Fibroblast of skin of scalp (primary cell): ENCODE measurements at regions not wholly inside any gene's neighbourhood (a gene's known extent, or its start where the extent isn't known, plus 50 kb on each side); places are given as distances from the start of the nearest gene placed in this dataset.

Experiments used
- DNase-seq: peaks from one replicate; pipeline ENCODE4 v3.0.0-alpha.2; 2013

DNA sequence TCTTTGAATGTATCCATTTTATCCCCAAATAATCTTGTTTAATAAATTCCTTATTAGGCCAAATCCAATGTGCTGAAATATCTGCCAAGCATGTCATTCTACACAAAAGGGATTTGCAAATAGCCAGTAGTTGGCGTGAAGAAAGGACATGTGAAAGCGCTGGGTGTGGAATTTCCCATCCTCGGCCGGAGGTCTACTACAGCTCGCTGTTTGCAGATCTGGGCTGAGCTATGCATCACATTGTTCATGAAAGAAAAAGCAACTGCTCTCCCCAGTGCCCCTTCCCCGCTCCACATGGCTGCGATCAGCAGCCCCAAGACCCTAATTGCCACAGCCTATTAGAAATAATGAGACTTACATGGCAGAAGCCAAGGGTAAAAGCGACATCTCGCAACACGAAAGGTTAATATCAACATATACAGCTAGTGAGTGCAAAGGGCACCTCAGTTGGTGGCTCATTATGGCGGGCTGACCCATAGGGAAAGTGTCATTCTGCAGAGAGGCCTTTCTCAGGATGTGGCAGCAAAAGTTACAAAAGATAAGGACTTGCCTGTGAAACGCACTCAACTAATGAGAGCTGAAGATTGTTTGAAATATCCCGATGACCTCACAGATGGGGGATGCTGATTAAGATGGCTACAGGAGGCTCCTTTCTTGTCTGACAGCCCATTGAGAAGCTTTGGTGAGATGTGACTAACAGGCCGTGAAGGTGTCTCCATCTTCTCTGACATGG, 126.9 kb upstream of the CYP1B1 start:
- no peak for DNase-seq

DNA sequence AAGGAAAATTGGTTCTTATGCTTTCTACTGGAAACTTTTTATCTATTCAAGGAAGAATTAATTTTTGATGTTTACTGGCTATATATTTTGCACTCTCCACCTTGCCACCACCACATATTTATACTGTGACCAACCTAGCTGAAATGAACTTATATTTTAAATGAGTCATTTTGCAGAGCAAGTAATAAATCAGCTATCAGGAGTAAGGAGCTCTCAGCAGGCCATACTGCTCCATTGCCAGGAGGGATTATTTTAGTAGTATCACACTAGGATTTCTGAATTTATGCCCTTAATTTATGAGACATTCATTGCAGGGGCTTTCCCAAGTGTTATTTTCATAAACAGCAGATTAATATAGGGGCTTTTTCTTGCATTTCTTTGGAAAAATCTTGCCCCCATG, 125.8 kb upstream of the CYP1B1 start:
- no peak for DNase-seq

DNA sequence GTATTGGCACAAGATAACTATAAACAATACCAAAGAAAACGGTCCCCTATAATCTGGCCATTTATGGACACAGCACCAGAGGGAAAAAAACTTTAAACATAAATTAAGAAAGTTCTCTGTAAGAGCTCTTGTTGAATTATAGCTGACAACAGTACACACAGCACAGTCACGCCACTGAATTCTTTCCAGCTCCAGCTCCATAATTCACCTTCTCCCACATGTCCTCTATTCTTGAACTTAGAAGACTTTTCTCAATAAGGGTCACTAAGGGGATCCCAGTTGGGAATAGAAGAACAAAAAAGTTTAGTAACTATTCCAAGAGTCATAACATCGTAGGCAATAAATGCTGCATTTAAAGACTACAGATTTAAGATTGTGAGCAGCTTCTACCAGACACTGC, 124.6 kb upstream of the CYP1B1 start:
- DNase-seq, result no peak

DNA sequence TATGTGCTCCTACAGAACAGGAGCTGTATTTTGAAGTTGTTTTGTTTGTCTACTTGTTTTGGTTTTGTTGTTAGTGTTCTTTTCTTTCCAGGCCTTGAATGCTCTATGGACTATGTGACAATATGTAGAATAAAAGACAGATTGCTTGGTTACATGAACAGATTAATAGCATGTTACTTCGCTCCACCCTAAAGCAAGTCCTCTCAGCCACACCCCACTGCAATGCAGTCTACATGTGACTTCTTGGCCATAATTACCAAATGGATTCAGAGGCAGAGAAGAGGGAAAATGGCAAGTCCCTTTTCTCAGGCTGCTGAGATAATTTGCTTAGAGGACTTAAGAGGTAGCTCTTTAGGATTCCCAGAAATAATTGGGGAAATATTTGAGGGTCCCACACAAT, 123.2 kb upstream of the CYP1B1 start:
- DNase-seq, result no peak

DNA sequence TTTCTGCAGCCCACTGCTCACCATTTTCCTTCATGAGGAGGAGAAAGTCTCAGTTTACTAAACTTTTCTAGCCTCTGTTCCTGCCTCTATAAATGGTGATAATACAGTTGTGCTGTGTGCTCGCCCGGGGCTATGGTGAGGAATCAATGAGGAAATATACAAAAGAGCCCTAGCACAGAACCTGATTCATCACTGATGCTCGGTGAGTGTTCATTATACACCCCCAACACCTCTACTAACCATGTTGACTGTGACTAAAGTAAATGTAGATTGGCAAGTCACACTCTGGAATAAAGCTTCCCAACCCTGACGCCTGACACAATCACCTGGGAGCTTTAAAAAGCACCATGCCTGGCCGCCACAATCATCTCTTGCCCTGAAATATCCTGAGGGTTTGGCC, 118.8 kb upstream of the CYP1B1 start:
- DNase-seq, result no peak

DNA sequence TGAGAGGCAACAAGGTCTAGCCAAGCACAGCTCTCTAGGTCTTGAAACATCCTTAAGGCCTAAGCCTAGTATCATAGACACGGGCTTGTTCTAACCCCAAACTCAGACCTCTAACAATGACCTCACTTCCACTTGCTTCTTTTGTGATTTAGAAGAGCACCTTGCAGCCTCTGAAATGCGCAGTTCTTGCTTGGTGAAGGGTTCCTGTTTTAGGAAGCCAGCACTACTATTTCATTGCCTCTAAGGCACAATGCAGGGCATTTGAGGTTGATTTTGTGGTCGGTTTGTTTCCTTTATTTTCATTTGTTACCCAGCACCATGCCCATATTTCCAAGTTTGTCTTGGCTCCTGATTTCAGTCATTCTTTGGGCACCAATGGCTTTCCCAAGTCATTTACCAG, 117.0 kb upstream of the CYP1B1 start:
- DNase-seq, result no peak

DNA sequence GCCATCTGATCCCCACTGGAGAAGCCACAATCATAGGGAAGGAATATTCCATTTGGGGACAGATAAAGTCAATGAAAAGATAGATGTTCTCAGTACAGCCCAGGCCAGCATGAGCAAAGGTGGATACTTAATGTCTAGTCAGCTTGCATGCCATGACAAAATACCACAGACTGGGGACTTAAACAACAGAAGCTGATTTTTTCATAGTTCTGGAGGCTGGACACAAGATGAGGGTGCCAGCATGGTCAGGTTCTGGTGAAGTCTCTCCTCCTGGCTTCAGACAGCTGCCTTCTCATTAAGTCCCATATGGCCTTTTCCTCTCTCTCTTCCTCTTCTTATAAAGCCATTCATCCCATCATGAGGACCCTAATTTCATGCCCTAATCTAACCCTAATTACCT, 116.1 kb upstream of the CYP1B1 start:
- DNase-seq, result no peak

DNA sequence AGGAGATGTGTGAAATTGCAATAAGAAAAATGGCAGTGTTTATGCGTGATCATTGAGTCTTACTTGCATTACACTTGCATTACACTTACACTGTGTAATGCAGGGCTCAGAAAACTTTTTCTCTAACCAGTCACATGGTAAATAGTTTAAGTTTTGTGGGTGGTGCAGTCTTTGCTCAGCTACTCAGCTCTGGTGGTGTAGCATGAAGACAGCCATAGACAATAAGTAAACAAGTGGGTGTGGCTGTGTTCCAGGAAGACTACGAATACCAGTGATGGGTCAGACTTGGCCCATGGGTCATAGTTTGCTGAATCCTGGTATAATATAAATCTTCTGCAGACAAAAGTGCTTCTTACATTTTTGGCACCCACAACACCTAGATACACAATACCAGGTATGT, 115.6 kb upstream of the CYP1B1 start:
- peak; percentile 66 for DNase-seq

DNA sequence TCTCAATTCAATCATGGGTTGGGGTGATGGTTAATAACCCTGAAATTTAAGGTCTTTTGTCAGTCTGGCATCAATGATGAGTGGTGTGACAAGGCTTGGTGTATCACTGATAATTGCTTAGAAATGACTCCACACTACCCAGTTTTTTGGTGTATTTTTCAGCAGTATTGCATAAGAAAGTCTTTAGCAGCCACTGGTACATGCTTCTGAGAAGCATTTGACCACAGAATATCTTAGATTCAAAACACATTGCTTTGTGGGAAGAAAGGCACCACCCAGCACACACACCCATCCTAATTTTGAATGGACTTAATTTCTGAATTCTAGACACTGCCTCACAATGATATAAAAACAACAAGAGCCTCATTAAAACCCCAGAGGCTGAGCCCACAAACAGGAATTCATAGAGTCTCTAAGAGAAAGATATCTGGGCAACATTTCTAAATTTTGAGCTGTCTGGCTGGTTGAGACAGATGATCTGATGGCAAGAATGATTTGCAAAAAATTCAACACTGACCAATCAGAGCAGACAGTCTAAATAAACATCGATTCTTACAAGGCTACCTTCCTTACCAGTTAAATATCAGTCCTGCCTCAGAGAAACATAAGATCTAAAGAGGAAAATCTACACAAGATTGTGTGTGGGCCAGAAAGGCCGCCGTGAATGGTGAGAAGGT, 114.7 kb upstream of the CYP1B1 start:
- DNase-seq, result peak; percentile 96

DNA sequence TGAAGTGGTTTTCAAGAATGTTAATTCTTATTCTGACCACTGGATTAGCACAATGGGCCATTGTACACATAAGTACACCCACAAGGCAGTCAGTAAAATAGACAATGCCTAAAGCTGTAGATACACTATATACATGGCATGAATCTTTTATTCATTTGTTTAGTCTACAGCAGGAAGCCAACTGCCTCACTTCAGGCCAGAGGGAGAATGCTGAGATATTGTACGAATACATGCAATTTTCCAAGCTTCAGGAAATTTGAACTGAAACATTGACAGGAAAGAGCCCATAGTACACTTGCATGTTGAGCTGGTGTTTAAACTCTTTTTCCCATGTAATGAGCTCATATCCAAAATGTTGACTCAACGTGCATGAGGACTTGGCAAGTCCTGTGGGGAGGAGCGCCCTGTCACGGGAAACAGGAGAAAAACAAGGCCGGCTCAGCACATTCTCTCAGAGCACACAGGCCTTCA, 111.6 kb upstream of the CYP1B1 start:
- DNase-seq, result peak; percentile 87

DNA sequence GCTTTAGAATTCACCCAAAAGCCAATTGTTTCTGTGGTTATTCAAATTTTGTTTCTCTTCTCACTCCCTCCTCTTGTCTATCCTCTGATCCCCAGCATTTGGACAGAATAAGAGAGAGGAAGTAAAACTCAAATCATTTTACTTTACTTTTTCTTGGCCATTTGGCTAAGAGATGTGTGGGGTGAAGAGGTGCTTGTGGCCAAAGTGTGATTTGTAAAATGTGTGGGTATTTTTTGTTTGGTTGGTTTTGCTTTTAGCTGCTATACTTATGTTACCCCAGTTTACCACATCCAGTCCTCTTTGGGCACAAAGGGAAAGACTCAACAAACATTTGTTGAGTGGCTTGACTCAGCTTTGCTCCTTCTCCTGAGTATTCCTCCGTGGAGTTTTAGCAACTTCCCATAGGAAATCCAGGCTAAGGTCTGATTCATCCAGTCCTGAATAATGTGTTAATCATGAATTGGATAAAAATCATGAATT, 109.1 kb upstream of the CYP1B1 start:
- DNase-seq, result peak; percentile 63

DNA sequence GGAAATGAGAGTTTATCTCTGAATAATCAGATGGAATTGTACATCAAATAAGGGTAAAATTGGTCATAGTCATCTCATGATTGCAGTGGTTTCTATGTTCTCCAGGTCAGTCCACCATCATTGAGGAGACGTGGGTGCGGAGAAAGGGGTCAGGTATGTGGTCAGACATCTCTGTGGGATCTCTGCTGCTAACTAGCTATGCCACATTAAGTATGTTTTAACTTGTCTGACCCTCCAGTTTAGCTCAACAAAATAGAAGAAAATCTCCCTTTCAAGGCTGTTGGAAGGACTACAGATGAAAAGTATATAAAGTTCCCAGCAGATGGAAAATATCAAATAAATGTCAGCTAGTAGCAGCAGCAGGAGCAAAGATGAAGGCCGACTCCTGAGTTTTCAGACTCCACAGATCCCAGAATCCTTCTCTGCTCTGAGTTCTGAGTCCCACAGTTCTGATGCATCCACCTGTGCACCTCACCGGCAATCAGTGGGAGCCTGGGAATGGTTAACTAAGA, 106.6 kb upstream of the CYP1B1 start:
- DNase-seq, result no peak

DNA sequence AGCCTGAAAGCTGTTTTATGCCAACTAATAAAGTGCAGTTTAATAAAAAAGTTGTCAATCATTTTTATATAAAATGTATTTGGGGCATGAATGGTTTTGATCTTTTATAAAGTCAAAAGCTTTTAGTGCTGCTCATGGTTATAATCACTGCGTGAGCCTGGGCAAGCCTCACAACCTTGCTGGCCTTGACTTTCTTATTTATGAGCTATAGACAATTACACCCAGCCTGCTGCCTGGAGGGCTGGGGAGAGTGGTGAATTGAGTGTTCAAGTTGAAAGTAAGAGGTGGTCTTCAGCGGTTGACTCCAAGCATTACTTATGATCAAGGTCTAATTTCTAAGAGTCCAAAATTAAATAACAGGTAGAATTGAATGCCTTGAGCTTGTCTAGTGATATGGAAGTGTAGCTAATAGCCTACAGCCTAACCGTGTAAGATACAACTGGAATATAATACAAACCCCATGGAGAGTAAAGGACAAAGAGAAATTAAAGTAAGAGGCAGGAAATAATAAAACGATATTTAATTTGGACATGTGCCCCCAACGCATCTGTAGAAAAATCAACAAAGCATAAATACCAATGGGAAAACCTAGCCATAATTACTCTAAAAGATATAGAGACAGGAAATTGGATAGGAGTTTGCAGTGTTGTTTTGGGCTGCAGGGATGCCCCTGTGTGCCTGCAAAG, 106.0 kb upstream of the CYP1B1 start:
- DNase-seq, result no peak

DNA sequence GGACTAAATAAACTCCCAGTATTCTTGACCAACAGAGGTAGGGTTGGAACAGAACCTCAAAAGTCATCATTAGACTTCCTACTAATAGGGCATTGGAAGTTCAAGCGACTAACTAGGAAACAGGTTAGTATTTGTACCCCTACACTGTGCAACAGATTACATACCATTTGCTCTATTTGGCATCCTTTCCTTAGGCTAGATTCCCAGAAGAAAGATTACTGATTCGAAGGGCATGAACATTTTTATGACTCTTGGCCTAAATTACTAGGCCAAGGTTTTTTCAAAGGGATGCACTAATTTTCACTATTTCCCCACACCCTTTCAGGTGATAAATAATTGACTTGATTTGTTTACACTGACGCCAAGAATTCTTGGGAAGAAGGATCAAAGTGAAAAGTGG, 104.8 kb upstream of the CYP1B1 start:
- no peak for DNase-seq

DNA sequence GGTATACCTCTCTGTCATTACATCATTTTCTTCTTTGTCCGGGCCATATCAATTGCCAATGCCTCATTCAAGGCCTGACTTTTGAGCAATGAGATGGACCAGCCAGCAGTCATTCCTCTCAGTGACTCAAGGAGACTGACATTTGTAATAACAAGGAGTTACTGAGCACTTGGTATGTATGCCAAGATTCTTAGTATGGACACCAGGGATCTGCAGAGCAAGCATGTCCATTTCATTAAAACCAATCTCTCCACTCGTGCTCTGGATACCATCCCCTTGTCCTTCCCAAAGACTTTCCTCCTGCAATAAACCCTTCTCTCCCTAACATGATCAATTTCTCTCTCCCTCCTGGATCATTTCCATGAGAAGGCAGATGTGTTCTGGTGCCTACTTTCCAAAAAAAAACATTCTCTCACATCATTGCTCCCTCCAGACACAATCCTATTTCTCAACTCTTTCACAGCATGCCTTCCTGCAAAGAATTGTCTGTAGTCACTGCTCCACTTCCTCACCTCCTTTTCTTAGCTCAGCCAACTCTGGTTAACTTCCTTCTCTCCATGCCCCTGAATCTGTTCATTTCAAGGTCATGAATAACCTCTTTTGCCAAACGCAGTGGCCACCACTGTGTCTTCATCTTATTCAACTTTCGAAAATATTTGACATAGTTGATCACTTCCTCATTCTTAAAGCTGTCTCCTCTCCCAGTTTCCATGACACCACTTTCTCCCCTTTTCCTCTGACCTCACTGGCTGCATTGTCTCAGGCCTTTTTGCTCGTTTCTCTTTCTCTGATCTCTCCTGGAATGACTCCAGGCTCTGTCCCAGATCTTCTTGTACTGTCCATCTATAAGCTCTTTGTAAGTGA, 102.8 kb upstream of the CYP1B1 start:
- DNase-seq, result peak; percentile 98

DNA sequence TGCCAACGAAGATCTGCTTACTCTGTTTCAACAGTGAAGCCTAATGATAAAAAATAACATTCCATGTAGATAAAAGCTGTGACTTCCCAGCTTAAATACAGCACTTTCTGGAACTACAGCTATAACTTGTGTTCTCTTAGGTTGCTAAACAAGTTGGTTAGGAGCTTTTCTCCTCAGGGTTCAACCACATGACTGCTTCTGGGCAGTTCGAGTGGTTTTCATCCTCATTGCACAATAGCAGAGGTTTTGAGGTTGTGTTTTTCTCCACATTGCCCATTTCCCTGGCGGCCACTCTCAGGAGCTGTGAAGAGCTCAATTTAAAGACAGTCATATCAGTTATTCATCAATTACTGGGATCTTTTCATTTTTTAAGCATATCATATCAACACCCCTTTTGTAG, 102.2 kb upstream of the CYP1B1 start:
- peak; percentile 36 for DNase-seq

DNA sequence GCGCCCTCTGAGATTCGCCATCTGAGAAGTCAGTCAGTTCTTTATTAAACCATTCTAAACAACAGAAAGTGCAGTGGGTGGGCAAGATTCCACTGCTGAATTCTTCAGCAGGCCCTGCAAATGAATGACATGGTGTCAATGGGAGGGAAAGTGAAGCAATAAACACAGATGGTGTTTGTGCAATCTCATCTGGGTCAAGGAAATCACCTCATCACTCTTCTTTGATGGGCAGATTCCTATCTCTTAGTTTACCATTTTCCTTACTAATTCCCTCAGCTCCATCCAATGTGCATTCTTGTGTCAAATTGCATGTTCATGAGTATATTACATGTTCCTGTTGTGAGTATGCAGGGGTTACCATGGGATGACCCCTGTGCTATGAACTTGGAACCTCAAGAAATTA, 100.7 kb upstream of the CYP1B1 start:
- peak; percentile 79 for DNase-seq

DNA sequence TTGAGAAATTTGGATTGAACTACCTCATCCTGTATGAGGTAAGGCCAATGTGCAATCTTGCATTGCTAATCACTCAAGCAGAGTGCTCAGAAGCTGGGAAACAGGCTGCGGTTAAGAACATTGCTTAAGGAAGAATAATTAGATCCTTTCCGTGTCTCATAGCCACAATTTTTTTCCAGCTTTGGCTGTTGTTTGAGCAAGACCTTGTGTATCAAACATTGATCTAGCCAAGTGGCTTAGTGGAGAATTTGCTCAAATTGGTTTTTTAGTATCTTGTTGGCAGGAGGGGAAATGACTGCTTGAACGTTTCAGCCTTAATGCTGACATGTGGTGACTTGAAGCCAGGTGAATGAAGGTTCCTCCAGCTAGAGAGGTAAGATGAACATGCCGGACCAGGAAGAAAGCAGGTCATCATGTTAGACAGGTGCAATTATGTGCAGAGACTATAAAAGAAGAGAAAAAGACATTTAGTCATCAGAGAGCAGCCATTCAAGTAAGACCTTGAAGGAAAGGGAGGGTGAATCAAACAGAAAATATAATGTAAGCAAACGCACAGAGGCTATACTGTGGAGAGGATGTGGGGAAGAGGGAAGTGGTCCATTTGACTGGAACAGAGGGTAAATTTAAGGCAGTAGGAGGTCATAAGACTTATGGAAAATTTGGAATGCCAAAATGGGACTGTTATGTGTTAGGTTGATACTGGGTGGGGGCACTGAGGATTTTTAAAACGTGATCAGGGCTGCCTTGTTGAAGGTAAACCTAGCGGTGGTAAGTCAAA, 98.9 kb upstream of the CYP1B1 start:
- peak; percentile 97 for DNase-seq

DNA sequence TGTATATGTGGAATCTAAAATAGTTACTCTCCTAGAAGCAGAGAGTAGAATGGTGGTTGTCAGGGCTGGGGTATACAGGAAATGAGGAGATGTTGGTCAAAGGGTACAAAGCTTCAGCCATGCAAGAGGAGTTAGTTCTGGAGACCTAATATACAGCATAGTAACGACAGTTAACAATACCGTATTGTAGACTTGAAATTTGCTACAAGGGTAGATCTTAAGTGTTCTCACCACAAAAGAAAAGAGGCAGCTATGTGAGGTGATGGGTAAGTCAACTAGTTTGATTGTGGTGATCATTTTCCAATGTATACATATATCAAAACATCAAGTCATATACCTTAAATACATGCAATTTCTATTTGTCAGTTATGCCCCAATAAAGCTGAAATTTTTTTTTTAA, 98.2 kb upstream of the CYP1B1 start:
- DNase-seq, result no peak

DNA sequence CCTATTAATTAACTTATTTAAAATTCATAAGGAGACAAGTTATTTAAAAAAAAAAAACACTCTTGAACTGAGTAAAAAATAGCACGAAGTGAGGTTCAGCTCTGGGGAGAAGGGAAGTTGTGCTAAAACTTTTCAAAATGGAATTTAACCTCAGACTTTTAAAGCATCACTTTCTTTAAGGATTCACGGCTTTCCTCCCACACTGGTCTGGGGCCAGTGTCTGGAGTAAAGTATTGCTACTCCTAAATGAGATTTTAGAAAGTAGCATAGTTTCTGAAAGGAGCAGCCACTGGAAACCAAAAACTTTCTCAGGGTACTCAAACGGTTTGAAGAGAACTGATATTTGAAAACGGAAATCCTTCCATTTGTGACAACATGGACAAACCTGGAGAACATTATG, 97.7 kb upstream of the CYP1B1 start:
- no peak for DNase-seq

DNA sequence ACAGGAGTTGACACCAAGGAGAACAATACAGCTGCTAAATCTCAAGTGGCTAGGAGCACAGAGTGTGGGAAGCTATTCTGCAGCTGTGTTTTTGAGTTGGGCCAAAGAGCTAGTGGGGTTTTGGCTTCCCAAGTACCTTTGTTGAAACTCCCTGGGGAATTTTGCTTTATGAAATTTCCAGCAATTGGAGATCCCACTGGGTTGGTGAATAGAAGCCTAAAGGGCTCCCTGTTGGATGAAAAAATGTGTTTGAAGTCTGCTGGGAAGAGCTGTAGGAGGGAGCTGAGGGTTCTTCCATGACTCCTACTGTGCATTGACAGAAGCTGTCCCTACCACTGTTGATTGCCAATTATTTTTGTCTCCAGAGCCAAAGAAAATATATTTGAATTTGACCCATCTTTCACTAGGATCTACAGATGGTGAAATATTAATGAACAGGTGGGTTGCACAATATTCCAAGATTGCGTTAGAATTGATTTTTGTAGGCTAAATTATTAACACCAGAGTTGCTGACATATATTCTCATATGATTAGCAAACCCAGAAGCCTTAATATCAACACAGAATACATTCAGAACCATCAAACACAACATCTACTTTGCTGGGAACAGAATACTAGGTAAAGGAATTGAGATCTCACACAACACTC, 95.4 kb upstream of the CYP1B1 start:
- DNase-seq, result no peak
